HL-60 (cell line): ENCODE measurements at regions not wholly inside any gene's neighbourhood (a gene's known extent, or its start where the extent isn't known, plus 50 kb on each side); places are given as distances from the start of the nearest gene placed in this dataset.

Experiments used
- DNase-seq, 2 experiments: peaks; one replicate each; pipeline ENCODE4 v3.0.0-alpha.2; 2010 to 2020; ENCODE audit warnings: low read depth in 1 of 2, low spot score in 1 of 2
- H3K27ac ChIP-seq: fragments of 250-450 bp; sonication (Bioruptor Pico); replicated peaks from 2 replicates; pipeline ENCODE4 v1.5.1; 2020; ENCODE audit warnings: mild to moderate bottlenecking, moderate library complexity
- H3K27me3 ChIP-seq: fragments of 250-450 bp; sonication (Bioruptor Pico); 2 replicates; pipeline ENCODE4 v1.5.1; 2021; ENCODE audit warnings: mild to moderate bottlenecking, moderate library complexity; ENCODE audit not compliant: insufficient read depth, poor library complexity, severe bottlenecking
- H3K4me3 ChIP-seq: replicated peaks from 2 replicates; pipeline ENCODE4 v1.5.1; 2011; ENCODE audit warnings: mild to moderate bottlenecking, control low read depth, low read length; ENCODE audit not compliant: insufficient read depth
- CTCF ChIP-seq: IDR thresholded peaks from one replicate; pipeline ENCODE4 v1.5.1; 2011; ENCODE audit warnings: low read length, control low read depth, inconsistent platforms; ENCODE audit not compliant: insufficient read depth
- GABPA ChIP-seq: IDR thresholded peaks from 2 replicates; pipeline ENCODE4 v1.6.1; 2012; ENCODE audit warnings: low read depth
- POLR2AphosphoS5 ChIP-seq: IDR thresholded peaks from 2 replicates; pipeline ENCODE4 v1.6.1; 2012; ENCODE audit warnings: low read depth
- REST ChIP-seq: IDR thresholded peaks from 2 replicates; pipeline ENCODE4 v1.6.1; 2012; ENCODE audit warnings: low read depth; ENCODE audit not compliant: insufficient replicate concordance
- SPI1 ChIP-seq: IDR thresholded peaks from 2 replicates; pipeline ENCODE4 v1.6.1; 2012; ENCODE audit warnings: low read depth, mild to moderate bottlenecking, borderline replicate concordance

GRCh38 chr10:52525761-52526160 is 211.7 kb downstream of the DKK1 start:
- H3K4me3 ChIP-seq = no peak overlapping the region
- TF ChIP-seq POLR2AphosphoS5 = no peak
- no peak overlapping the region for H3K27ac ChIP-seq
- no peaks in the 10 kb centered on the region for H3K27me3 ChIP-seq
- DNase-seq = no peak

- DNase-seq = no peak
- Histone ChIP-seq H3K27ac (no peak overlapping the region), H3K4me3 (no peak overlapping the region), H3K27me3 (no peaks in the 10 kb centered on the region)
- TF ChIP-seq POLR2AphosphoS5 (no peak), GABPA (no peak), REST (no peak), CTCF (no peak), SPI1 (no peak)
Observed at GRCh38 chr10:52526251-52526823, 212.3 kb downstream of the DKK1 start.

GRCh38 chr10:52532650-52533290 is 218.7 kb downstream of the DKK1 start:
- H3K27ac ChIP-seq = no peak overlapping the region
- DNase-seq = no peak
- TF ChIP-seq CTCF (no peak), POLR2AphosphoS5 (no peak), GABPA (no peak), REST (no peak), SPI1 (no peak)
- H3K27me3 ChIP-seq = no peaks in the 10 kb centered on the region
- no peak overlapping the region for H3K4me3 ChIP-seq

- DNase-seq = no peak
- Histone ChIP-seq H3K4me3 (no peak overlapping the region), H3K27me3 (no peaks in the 10 kb centered on the region), H3K27ac (no peak overlapping the region)
- TF ChIP-seq POLR2AphosphoS5 = no peak
- TF ChIP-seq GABPA = no peak
- no peak for TF ChIP-seq REST
- no peak for TF ChIP-seq SPI1
Observed at GRCh38 chr10:52533986-52534385, 219.9 kb downstream of the DKK1 start.
